Cardiac muscle cell (in vitro differentiated cells and primary cell): ENCODE measurements at regions not wholly inside any gene's neighbourhood (a gene's known extent, or its start where the extent isn't known, plus 50 kb on each side); places are given as distances from the start of the nearest gene placed in this dataset.

Source experiments
- DNase-seq, 2 donors: peaks; one replicate each; pipeline versions ENCODE4 v3.0.0 to v3.0.0-alpha.2; 2010 to 2017; ENCODE audit warnings: low read depth in 1 of 2, low spot score in 1 of 2
- H3K27ac ChIP-seq: fragments of 200-600 bp; sonication (generic); 2 replicates; pipeline ENCODE4 v1.5.1; 2016
- H3K27me3 ChIP-seq: fragments of 200-600 bp; sonication (generic); 2 replicates; pipeline ENCODE4 v1.6.0; 2016; ENCODE audit warnings: control low read depth
- H3K36me3 ChIP-seq: fragments of 200-600 bp; sonication (generic); 2 replicates; pipeline ENCODE4 v1.5.1; 2016; ENCODE audit warnings: control low read depth
- H3K4me1 ChIP-seq: fragments of 200-600 bp; sonication (generic); 2 replicates; pipeline ENCODE4 v1.8.1; 2017; ENCODE audit warnings: low read depth, mild to moderate bottlenecking, mixed run types
- H3K4me3 ChIP-seq: fragments of 200-600 bp; sonication (generic); 2 replicates; pipeline ENCODE4 v1.5.1; 2016; ENCODE audit warnings: mild to moderate bottlenecking
- H3K9me3 ChIP-seq: fragments of 200-600 bp; sonication (generic); 2 replicates; pipeline ENCODE4 v1.5.1; 2017; ENCODE audit warnings: low read depth, mild to moderate bottlenecking, control low read depth
- TF ChIP-seq, protein P1 (sequence below): IDR thresholded peaks from 2 replicates; pipeline ENCODE4 v1.5.1; 2012; ENCODE audit warnings: low read depth, mild to moderate bottlenecking, low read length

DNA sequence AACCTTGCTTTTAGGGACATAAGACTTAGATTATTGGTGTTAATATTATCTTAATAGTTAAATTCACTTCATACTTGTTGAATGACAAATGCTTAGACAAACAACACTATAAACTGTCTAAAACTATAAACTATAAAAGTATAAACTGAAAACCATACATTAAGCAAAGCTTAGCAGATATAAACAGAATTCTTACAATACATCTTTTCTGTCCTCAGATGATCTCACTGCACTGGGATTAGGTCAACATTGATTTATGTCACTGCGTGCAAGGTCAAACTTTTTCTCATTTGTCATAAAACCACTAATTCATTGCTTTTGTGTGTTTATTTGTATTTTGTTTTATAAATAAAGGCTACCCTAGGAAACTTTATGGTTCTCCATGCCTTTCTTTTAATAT is 1491.8 kb downstream of the NCAM2 start:
- Histone ChIP-seq H3K4me1 (no peaks in the 10 kb centered on the region), H3K27ac (no peak overlapping the region), H3K4me3 (no peak overlapping the region), H3K27me3 (no peaks in the 10 kb centered on the region), H3K36me3 (no peaks in the 10 kb centered on the region), H3K9me3 (no peaks in the 10 kb centered on the region)
- TF ChIP-seq, protein P1, sequence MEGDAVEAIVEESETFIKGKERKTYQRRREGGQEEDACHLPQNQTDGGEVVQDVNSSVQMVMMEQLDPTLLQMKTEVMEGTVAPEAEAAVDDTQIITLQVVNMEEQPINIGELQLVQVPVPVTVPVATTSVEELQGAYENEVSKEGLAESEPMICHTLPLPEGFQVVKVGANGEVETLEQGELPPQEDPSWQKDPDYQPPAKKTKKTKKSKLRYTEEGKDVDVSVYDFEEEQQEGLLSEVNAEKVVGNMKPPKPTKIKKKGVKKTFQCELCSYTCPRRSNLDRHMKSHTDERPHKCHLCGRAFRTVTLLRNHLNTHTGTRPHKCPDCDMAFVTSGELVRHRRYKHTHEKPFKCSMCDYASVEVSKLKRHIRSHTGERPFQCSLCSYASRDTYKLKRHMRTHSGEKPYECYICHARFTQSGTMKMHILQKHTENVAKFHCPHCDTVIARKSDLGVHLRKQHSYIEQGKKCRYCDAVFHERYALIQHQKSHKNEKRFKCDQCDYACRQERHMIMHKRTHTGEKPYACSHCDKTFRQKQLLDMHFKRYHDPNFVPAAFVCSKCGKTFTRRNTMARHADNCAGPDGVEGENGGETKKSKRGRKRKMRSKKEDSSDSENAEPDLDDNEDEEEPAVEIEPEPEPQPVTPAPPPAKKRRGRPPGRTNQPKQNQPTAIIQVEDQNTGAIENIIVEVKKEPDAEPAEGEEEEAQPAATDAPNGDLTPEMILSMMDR: no peak
- no peak for DNase-seq

DNA sequence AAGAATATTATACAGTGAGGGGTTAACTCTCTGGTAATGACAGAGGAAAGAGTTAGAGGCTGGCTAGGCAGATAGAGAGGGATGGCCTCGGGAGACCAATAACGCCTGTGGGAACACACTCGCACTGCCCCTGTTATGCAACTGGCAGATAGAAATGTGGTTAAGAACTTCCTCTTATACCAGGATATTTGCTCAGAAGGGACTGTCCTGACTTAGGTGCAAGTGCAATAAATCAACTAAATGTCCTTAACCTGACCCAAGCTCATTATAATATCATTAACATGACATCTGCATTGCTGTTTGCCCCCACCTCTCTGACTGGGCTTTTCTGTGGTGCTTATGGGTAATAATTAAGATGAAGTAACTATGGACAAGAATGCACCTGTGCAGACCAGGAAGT is 1518.0 kb downstream of the NCAM2 start:
- no peak for DNase-seq
- Histone ChIP-seq H3K36me3 (no peaks in the 10 kb centered on the region), H3K27ac (no peak overlapping the region), H3K9me3 (no peaks in the 10 kb centered on the region), H3K4me3 (no peak overlapping the region), H3K4me1 (no peaks in the 10 kb centered on the region), H3K27me3 (no peaks in the 10 kb centered on the region)
- TF ChIP-seq, protein P1: no peak

DNA sequence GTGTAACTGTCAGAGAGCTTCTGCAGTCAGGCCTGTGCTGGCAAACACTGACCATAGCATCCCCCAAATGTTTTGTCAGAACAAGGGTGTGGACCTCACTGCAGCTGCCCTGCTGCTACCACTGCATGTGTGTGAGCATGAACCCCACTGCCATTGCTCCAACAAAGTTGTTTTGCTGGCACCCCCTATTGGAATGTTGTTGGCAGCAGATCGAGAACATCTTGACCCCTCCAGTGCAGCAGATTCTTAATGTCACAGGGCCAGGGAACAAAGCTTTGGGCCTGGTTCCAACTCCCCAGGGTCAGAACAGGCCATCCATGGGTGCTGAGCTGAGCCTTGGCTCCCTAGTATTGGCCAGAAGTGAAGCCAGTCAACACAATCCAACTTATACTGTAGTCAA is 1537.4 kb downstream of the NCAM2 start:
- no peak for DNase-seq
- TF ChIP-seq, protein P1: no peak
- H3K4me1 ChIP-seq: no peaks in the 10 kb centered on the region
- H3K36me3 ChIP-seq: no peaks in the 10 kb centered on the region
- no peaks in the 10 kb centered on the region for H3K9me3 ChIP-seq
- H3K27me3 ChIP-seq: no peaks in the 10 kb centered on the region
- H3K27ac ChIP-seq: no peak overlapping the region
- H3K4me3 ChIP-seq: no peak overlapping the region

DNA sequence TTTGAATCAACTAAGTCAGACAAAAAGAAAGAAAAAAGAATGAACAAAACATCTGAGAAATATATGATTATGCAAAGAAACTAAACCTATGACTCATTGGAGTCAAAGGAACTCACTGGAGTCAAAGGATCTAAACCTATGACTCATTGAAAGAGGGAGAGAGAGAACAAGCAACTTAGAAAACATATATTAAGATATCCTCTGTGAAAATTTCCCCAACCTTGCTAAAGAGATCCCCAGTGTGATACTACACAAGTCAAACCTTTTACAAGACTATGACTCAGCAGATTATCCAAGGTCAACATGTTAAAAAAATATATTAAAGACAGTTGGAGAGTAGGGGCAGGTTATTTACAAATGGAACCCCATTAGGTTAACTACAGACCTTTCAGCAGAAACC is 1538.3 kb downstream of the NCAM2 start:
- H3K9me3 ChIP-seq: no peaks in the 10 kb centered on the region
- TF ChIP-seq, protein P1: no peak

DNA sequence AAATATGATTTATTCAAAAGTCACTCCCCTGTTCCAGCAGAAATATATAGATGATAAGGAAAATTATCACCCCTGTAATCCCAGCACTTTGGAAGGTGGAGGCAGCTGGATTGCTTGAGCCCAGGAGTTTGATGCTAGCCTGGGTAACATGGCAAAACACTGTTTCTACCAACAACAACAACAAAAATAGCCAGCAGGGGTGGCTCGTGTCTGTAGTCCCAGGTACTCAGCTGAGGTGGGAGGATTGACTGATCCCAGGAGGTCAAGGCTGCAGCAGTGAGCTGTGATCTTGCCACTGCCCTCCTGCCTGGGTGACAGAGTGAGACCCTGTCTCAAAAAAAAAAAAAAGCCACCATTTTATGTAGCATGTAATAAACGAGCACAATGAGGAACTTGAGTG is 1546.5 kb downstream of the NCAM2 start:
- H3K27me3 ChIP-seq: no peaks in the 10 kb centered on the region
- no peak overlapping the region for H3K27ac ChIP-seq
- TF ChIP-seq, protein P1: no peak
- DNase-seq: no peak
- H3K4me3 ChIP-seq: no peak overlapping the region
- H3K36me3 ChIP-seq: no peaks in the 10 kb centered on the region
- H3K4me1 ChIP-seq: no peaks in the 10 kb centered on the region
- no peaks in the 10 kb centered on the region for H3K9me3 ChIP-seq

More for the DNA sequence above, 1538.3 kb downstream of the NCAM2 start:
- no peaks in the 10 kb centered on the region for H3K4me1 ChIP-seq
- no peaks in the 10 kb centered on the region for H3K36me3 ChIP-seq
- no peaks in the 10 kb centered on the region for H3K27me3 ChIP-seq
- H3K4me3 ChIP-seq: no peak overlapping the region
- H3K27ac ChIP-seq: no peak overlapping the region
- DNase-seq: peak in 1 of 2 donors; percentile 23

DNA sequence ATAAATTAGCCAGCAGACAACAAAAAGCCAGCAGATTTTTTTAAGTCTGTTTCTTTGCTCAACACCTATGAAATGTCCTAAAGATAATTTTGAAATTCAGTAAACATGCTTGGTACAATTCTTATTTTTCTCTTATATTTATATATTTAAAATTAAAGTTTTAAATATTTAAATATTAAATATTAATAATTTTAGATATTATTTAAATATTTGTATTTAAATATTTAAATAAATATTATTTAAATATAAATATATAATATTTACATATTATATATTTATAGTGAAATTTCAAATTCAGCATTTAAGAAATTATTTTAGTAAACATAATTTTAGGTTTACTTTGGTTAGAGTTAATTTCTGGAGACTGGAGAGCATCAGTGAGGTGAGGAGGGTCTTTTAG is 1554.2 kb downstream of the NCAM2 start:
- DNase-seq: no peak

More for the DNA sequence above, 1554.2 kb downstream of the NCAM2 start:
- no peaks in the 10 kb centered on the region for H3K36me3 ChIP-seq
- H3K4me1 ChIP-seq: no peaks in the 10 kb centered on the region
- TF ChIP-seq, protein P1: no peak
- H3K27me3 ChIP-seq: peaks cover 2% of the 10 kb centered on the region
- H3K9me3 ChIP-seq: no peaks in the 10 kb centered on the region
- H3K27ac ChIP-seq: no peak overlapping the region
- no peak overlapping the region for H3K4me3 ChIP-seq
